HCT116 (cell line): ENCODE measurements at regions not wholly inside any gene's neighbourhood (a gene's known extent, or its start where the extent isn't known, plus 50 kb on each side); places are given as distances from the start of the nearest gene placed in this dataset.

Experiments used
- ATAC-seq: fragments of 200-7000 bp; cut with Tn5 transposase; 2 replicates; pipeline ENCODE4 v1.9.1; 2020; ENCODE audit warnings: mild to moderate bottlenecking, moderate library complexity
- BruUV-seq: library from RNA; stranded (reverse); fragments of 400-500 nt; replicated peaks from 2 replicates; lab custom pipeline; 2021; lab: Mats Ljungman, UMichigan
- CTCF ChIA-PET: fragments of 300-600 bp; sonication (Branson Sonifier 250); formaldehyde crosslinking; loops from one replicate; lab custom pipeline; 2021; ENCODE audit warnings: antibody characterized with exemption; lab: Charles Lee
- POLR2A ChIA-PET: fragments of 300-600, 350-600 bp; sonication (Branson Sonifier 250); formaldehyde crosslinking; loops from one replicate; lab custom pipeline; 2021; ENCODE audit warnings: antibody characterized with exemption; lab: Charles Lee
- RAD21 ChIA-PET, 2 experiments: fragments of 300-600 bp; sonication (Branson Sonifier 250); formaldehyde crosslinking; loops; one replicate each; lab custom pipeline; 2023; ENCODE audit warnings: low total read pairs in 2 of 2; ENCODE audit not compliant: uncharacterized antibody in 2 of 2, unreplicated experiment in 2 of 2, low non-redundant PET in 1 of 2; lab: Charles Lee
- DNase-seq: peaks from one replicate; pipeline ENCODE4 v3.0.0-alpha.2; 2010; ENCODE audit warnings: low read depth, low spot score
- H2AFZ ChIP-seq: fragments of 200-600 bp; shearing (Covaris generic), sonication (generic); 2 replicates; pipeline ENCODE4 v1.6.1; 2017; ENCODE audit warnings: low read depth, mixed run types, mixed read lengths, antibody characterized with exemption, low read length; ENCODE audit not compliant: poor library complexity, severe bottlenecking
- H3K27ac ChIP-seq: 2 replicates; pipeline ENCODE4 v1.5.1; 2012; ENCODE audit warnings: low read depth, low read length
- H3K27me3 ChIP-seq: fragments of 200-600 bp; sonication (generic); 2 replicates; pipeline ENCODE4 v1.6.1; 2016; ENCODE audit warnings: mixed run types, low read length, mixed read lengths; ENCODE audit not compliant: insufficient read depth
- H3K36me3 ChIP-seq, 2 experiments: fragments of 200-500 bp in 1 of 2; fragments of 200-600 bp in 1 of 2; sonication (Bioruptor generic) in 1 of 2; sonication (generic) in 1 of 2; 2 replicates each; pipeline versions ENCODE4 v1.5.1 to v1.6.1; 2014 to 2016; ENCODE audit warnings: low read length in 2 of 2, inconsistent platforms in 1 of 2, mixed read lengths in 1 of 2, mixed run types in 1 of 2; ENCODE audit not compliant: insufficient read depth in 2 of 2, control insufficient read depth in 1 of 2
- H3K4me1 ChIP-seq, 2 experiments: fragments of 200-600 bp in 1 of 2; sonication (generic) in 1 of 2; 2 replicates each; pipeline versions ENCODE4 v1.5.1 to v1.6.1; 2012 to 2017; ENCODE audit warnings: low read length in 2 of 2, inconsistent platforms in 1 of 2, mild to moderate bottlenecking in 1 of 2, mixed read lengths in 1 of 2, mixed run types in 1 of 2, moderate library complexity in 1 of 2; ENCODE audit not compliant: insufficient read depth in 2 of 2, control insufficient read depth in 1 of 2
- H3K4me2 ChIP-seq: fragments of 200-600 bp; sonication (generic); 2 replicates; pipeline ENCODE4 v1.6.1; 2017; ENCODE audit warnings: mixed run types, low read length, mixed read lengths
- H3K4me3 ChIP-seq, 2 experiments: fragments of 200-600 bp in 1 of 2; sonication (generic) in 1 of 2; replicated peaks in 1 of 2; 2 replicates each; pipeline ENCODE4 v1.5.1; 2011 to 2016; ENCODE audit warnings: low read length in 2 of 2, control low read depth in 1 of 2, low read depth in 1 of 2, mild to moderate bottlenecking in 1 of 2, mixed read lengths in 1 of 2, mixed run types in 1 of 2
- H3K79me2 ChIP-seq: fragments of 200-600 bp; sonication (generic); 2 replicates; pipeline ENCODE4 v1.6.1; 2017; ENCODE audit warnings: mild to moderate bottlenecking, mixed run types, low read length, moderate library complexity, mixed read lengths; ENCODE audit not compliant: insufficient read depth
- H3K9ac ChIP-seq: fragments of 200-600 bp; sonication (generic); 2 replicates; pipeline ENCODE4 v1.6.1; 2016; ENCODE audit warnings: low read length, mixed read lengths
- H3K9me2 ChIP-seq: fragments of 200-600 bp; sonication (generic), shearing (Covaris generic); 2 replicates; pipeline ENCODE4 v1.6.1; 2017; ENCODE audit warnings: mixed run types, mild to moderate bottlenecking, moderate library complexity; ENCODE audit not compliant: insufficient read depth
- H3K9me3 ChIP-seq, 2 experiments: fragments of 200-500 bp in 1 of 2; fragments of 200-600 bp in 1 of 2; sonication (Bioruptor generic) in 1 of 2; sonication (generic) in 1 of 2; 2 replicates each; pipeline ENCODE4 v1.6.1; 2014 to 2017; ENCODE audit warnings: low read length in 2 of 2, mixed read lengths in 2 of 2, inconsistent platforms in 1 of 2, low read depth in 1 of 2, mild to moderate bottlenecking in 1 of 2, mixed run types in 1 of 2, moderate library complexity in 1 of 2; ENCODE audit not compliant: control insufficient read depth in 1 of 2, insufficient read depth in 1 of 2
- H4K20me1 ChIP-seq: fragments of 200-600 bp; sonication (generic), shearing (Covaris generic); 2 replicates; pipeline ENCODE4 v1.6.1; 2017; ENCODE audit warnings: mixed run types, mild to moderate bottlenecking, moderate library complexity; ENCODE audit not compliant: insufficient read depth
- ATF3 ChIP-seq: IDR thresholded peaks from 2 replicates; pipeline ENCODE4 v1.6.1; 2012
- CBX3 ChIP-seq: IDR thresholded peaks from 2 replicates; pipeline ENCODE4 v1.6.1; 2012; ENCODE audit warnings: low read depth
- CEBPB ChIP-seq: IDR thresholded peaks from 2 replicates; pipeline ENCODE4 v1.6.1; 2012; ENCODE audit warnings: low read depth
- ELF1 ChIP-seq: IDR thresholded peaks from 2 replicates; pipeline ENCODE4 v1.6.1; 2012; ENCODE audit warnings: low read depth, borderline replicate concordance
- EZH2 ChIP-seq: fragments of 200-600 bp; sonication (generic); IDR thresholded peaks from 2 replicates; pipeline ENCODE4 v1.6.1; 2017; ENCODE audit warnings: antibody characterized with exemption, mixed run types
- EZH2phosphoT487 ChIP-seq: fragments of 200-600 bp; IDR thresholded peaks from 2 replicates; pipeline ENCODE4 v1.6.1; 2018; ENCODE audit warnings: antibody characterized with exemption, borderline replicate concordance
- JUND ChIP-seq: IDR thresholded peaks from 2 replicates; pipeline ENCODE4 v1.6.1; 2012
- RAD21 ChIP-seq: IDR thresholded peaks from 2 replicates; pipeline ENCODE4 v1.6.1; 2012; ENCODE audit warnings: low read depth, mild to moderate bottlenecking
- REST ChIP-seq: IDR thresholded peaks from 2 replicates; pipeline ENCODE4 v1.6.1; 2012; ENCODE audit warnings: low read depth
- SIN3A ChIP-seq: IDR thresholded peaks from 2 replicates; pipeline ENCODE4 v1.6.1; 2012; ENCODE audit warnings: low read depth
- SP1 ChIP-seq: IDR thresholded peaks from 2 replicates; pipeline ENCODE4 v1.6.1; 2012; ENCODE audit warnings: low read depth
- YY1 ChIP-seq: IDR thresholded peaks from 2 replicates; pipeline ENCODE4 v1.6.1; 2011; ENCODE audit warnings: low read length, low read depth, moderate library complexity, mild to moderate bottlenecking; ENCODE audit not compliant: insufficient replicate concordance; ENCODE audit errors: extremely low read depth
- ZBTB33 ChIP-seq: IDR thresholded peaks from 2 replicates; pipeline ENCODE4 v1.6.1; 2011; ENCODE audit warnings: mild to moderate bottlenecking, low read length, moderate library complexity; ENCODE audit not compliant: insufficient replicate concordance; ENCODE audit errors: extremely low read depth
- ZFX ChIP-seq: fragments of 450-650 bp; IDR thresholded peaks from 2 replicates; pipeline ENCODE4 v1.6.1; 2017
- ZNF274 ChIP-seq: fragments of 200-500 bp; sonication (Bioruptor generic); IDR thresholded peaks from 2 replicates; pipeline ENCODE4 v1.6.1; 2014; ENCODE audit warnings: mild to moderate bottlenecking, low read depth, low read length, inconsistent platforms
- intact Hi-C: fragments of 100-400 bp; cut with micrococcal nuclease; formaldehyde crosslinking; loops from 2 replicates; pipeline ENCODE4 v1.10.0; 2022

- Histone ChIP-seq H3K9me2 (no peaks in the 10 kb centered on the region), H3K36me3 (no peaks in the 10 kb centered on the region), H2AFZ (no peak overlapping the region), H3K79me2 (no peaks in the 10 kb centered on the region), H3K27ac (no peak overlapping the region), H3K9me3 (no peaks in the 10 kb centered on the region), H3K27me3 (no peaks in the 10 kb centered on the region), H3K9ac (no peak overlapping the region), H4K20me1 (no peaks in the 10 kb centered on the region), H3K4me3 (no peak overlapping the region), H3K4me1 (no peaks in the 10 kb centered on the region), H3K4me2 (no peak overlapping the region)
- ChIA-PET RAD21 (no interaction called here), CTCF (no interaction called here), POLR2A (no interaction called here)
- no TSS peak for BruUV-seq
- no peak for DNase-seq
- no peak for TF ChIP-seq ZNF274
- TF ChIP-seq EZH2phosphoT487, result no peak
- TF ChIP-seq ATF3, result no peak
- no peak for TF ChIP-seq CBX3
- TF ChIP-seq JUND, result no peak
- no peak for TF ChIP-seq ELF1
- TF ChIP-seq SIN3A, result no peak
- TF ChIP-seq ZFX, result no peak
- no peak for TF ChIP-seq YY1
- no peak for TF ChIP-seq RAD21
- no peak for TF ChIP-seq EZH2
- TF ChIP-seq REST, result no peak
- TF ChIP-seq CEBPB, result no peak
- TF ChIP-seq SP1, result no peak
- TF ChIP-seq ZBTB33, result no peak
- intact Hi-C loops, result no loop called here
- no peak for ATAC-seq
Observed at GRCh38 chr2:16404146-16404545, 261.5 kb downstream of the CYRIA start.
